A673 (cell line): ENCODE measurements at regions not wholly inside any gene's neighbourhood (a gene's known extent, or its start where the extent isn't known, plus 50 kb on each side); places are given as distances from the start of the nearest gene placed in this dataset.

ENCODE experiments used
- CTCF ChIP-seq: fragments of 300-800, 200-600 bp; sonication (generic); conservative IDR thresholded peaks from 2 replicates; pipeline ENCODE4 v1.5.1; 2017; ENCODE audit warnings: low read depth, mild to moderate bottlenecking, antibody characterized with exemption, low read length, moderate library complexity, mixed read lengths
- EZH2 ChIP-seq: fragments of 200-600 bp; sonication (generic); IDR thresholded peaks from 2 replicates; pipeline ENCODE4 v1.6.1; 2017; ENCODE audit warnings: borderline replicate concordance, low read depth, mild to moderate bottlenecking, mixed read lengths, antibody characterized with exemption, low read length; ENCODE audit not compliant: poor library complexity, severe bottlenecking

- TF ChIP-seq EZH2 (no peak), CTCF (no peak)
Observed at GRCh38 chr6:82614518-82614917, 250.9 kb downstream of the TPBG start.
